Keratinocyte (primary cell): ENCODE measurements at regions not wholly inside any gene's neighbourhood (a gene's known extent, or its start where the extent isn't known, plus 50 kb on each side); places are given as distances from the start of the nearest gene placed in this dataset.
"Not testable (repeated sequence)": the region's sequence is repeated elsewhere in the genome, so short reads cannot be mapped to it uniquely, and the experiment has no call there.

Experiments
- DNase-seq: peaks from one replicate; pipeline ENCODE4 v3.0.0-alpha.2; 2011; ENCODE audit warnings: low read depth, missing footprints, low spot score
- FAIRE-seq: peaks from 2 replicates; lab custom pipeline; 2011; peaks lifted over from hg19 to GRCh38; lab: Jason Lieb, UNC
- H2AFZ ChIP-seq: 2 replicates; pipeline ENCODE4 v1.6.0; 2012; ENCODE audit warnings: low read length, control low read depth, inconsistent platforms; ENCODE audit not compliant: control insufficient read depth
- H3K27ac ChIP-seq: 2 replicates; pipeline ENCODE4 v1.5.1; 2011; ENCODE audit warnings: low read length; ENCODE audit not compliant: control insufficient read depth, insufficient read depth
- H3K27me3 ChIP-seq: 3 replicates; pipeline ENCODE4 v1.6.0; 2011; ENCODE audit warnings: low read length; ENCODE audit not compliant: control insufficient read depth, insufficient read depth; ENCODE audit errors: extremely low read depth
- H3K36me3 ChIP-seq, 2 experiments: 2 replicates in 1 of 2; 3 replicates in 1 of 2; pipeline ENCODE4 v1.5.1; 2011; ENCODE audit warnings: low read length in 2 of 2, mild to moderate bottlenecking in 1 of 2; ENCODE audit not compliant: control insufficient read depth in 2 of 2, insufficient read depth in 2 of 2; ENCODE audit errors: extremely low read depth in 1 of 2
- H3K4me1 ChIP-seq: 3 replicates; pipeline ENCODE4 v1.5.1; 2011; ENCODE audit warnings: low read length; ENCODE audit not compliant: control insufficient read depth, insufficient read depth; ENCODE audit errors: extremely low read depth
- H3K4me2 ChIP-seq: 3 replicates; pipeline ENCODE4 v1.6.0; 2011; ENCODE audit warnings: low read depth, low read length; ENCODE audit not compliant: control insufficient read depth, insufficient read depth; ENCODE audit errors: extremely low read depth
- H3K4me3 ChIP-seq, 3 experiments: fragments of 200-600 bp in 1 of 3; sonication (generic) in 1 of 3; 2 replicates in 2 of 3; 3 replicates in 1 of 3; pipeline ENCODE4 v1.5.1; 2011 to 2016; ENCODE audit warnings: low read length in 3 of 3, mild to moderate bottlenecking in 3 of 3, control low read depth in 2 of 3, inconsistent platforms in 1 of 3, low read depth in 1 of 3, mixed read lengths in 1 of 3, mixed run types in 1 of 3, moderate library complexity in 1 of 3; ENCODE audit not compliant: control insufficient read depth in 2 of 3, insufficient read depth in 2 of 3; ENCODE audit errors: extremely low read depth in 1 of 3
- H3K79me2 ChIP-seq: 2 replicates; pipeline ENCODE4 v1.6.0; 2012; ENCODE audit warnings: low read length; ENCODE audit not compliant: control insufficient read depth, insufficient read depth
- H3K9ac ChIP-seq: 3 replicates; pipeline ENCODE4 v1.6.0; 2011; ENCODE audit warnings: low read length; ENCODE audit not compliant: control insufficient read depth, insufficient read depth; ENCODE audit errors: extremely low read depth
- H3K9me1 ChIP-seq: 3 replicates; pipeline ENCODE4 v1.6.0; 2011; ENCODE audit warnings: low read length; ENCODE audit not compliant: control insufficient read depth, insufficient read depth; ENCODE audit errors: extremely low read depth
- H3K9me3 ChIP-seq: 2 replicates; pipeline ENCODE4 v1.5.1; 2012; ENCODE audit warnings: low read depth, low read length; ENCODE audit not compliant: control insufficient read depth
- H4K20me1 ChIP-seq: 3 replicates; pipeline ENCODE4 v1.6.0; 2011; ENCODE audit warnings: low read length; ENCODE audit not compliant: control insufficient read depth, insufficient read depth; ENCODE audit errors: extremely low read depth
- EZH2 ChIP-seq: IDR thresholded peaks from one replicate; pipeline ENCODE4 v1.6.1; 2012; ENCODE audit warnings: inconsistent platforms, mild to moderate bottlenecking, low read length, moderate library complexity
- dilution Hi-C: fragments of 300-500 bp; cut with MboI; formaldehyde crosslinking; loops from one replicate; pipeline ENCODE4 v1.7.0; 2020; ENCODE audit warnings: low sequenced_read_pairs; ENCODE audit not compliant: extremely low pct_ligation_motif_present
- TF ChIP-seq, protein P1 (sequence below), 3 experiments: IDR thresholded peaks in 1 of 3; conservative IDR thresholded peaks in 1 of 3; optimal IDR thresholded peaks in 1 of 3; 2 replicates in 2 of 3; 3 replicates in 1 of 3; pipeline versions ENCODE3 to v1.5.1; 2011; ENCODE audit warnings: low read length in 3 of 3, mild to moderate bottlenecking in 3 of 3, moderate library complexity in 2 of 3, control low read depth in 1 of 3, inconsistent platforms in 1 of 3; ENCODE audit not compliant: insufficient read depth in 2 of 3; ENCODE audit errors: extremely low read depth in 1 of 3

DNA sequence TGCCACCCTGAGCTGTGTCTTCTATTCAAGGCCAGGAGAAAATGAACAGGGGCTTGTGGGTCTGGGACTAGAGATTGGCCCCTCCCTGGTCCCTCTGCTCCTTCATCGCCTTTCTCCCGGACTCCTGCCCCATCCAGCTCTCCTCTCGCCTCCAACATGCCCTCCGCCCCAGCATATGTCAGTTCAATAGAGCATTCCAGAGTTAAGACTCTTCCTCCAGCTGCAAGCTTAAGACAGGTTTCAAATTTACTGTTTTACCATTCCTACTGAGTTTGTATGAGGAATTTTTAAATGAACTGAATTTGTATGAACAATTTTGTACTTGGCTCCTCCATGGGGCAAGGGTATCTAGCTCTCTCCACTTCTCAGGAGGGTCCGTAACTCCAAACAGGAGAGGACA is 195.6 kb downstream of the TBC1D2B start:
- H2AFZ ChIP-seq, result no peak overlapping the region
- H3K36me3 ChIP-seq, result no peaks in the 10 kb centered on the region
- no peak overlapping the region for H3K9ac ChIP-seq
- H3K9me3 ChIP-seq, result no peaks in the 10 kb centered on the region
- H3K79me2 ChIP-seq, result no peaks in the 10 kb centered on the region
- H3K4me2 ChIP-seq, result no peak overlapping the region
- dilution Hi-C loops, result no loop called here
- no peak overlapping the region for H3K27ac ChIP-seq
- H3K9me1 ChIP-seq, result no peaks in the 10 kb centered on the region
- FAIRE-seq (no peak), DNase-seq (no peak)
- no peaks in the 10 kb centered on the region for H3K4me1 ChIP-seq
- TF ChIP-seq, protein P1, sequence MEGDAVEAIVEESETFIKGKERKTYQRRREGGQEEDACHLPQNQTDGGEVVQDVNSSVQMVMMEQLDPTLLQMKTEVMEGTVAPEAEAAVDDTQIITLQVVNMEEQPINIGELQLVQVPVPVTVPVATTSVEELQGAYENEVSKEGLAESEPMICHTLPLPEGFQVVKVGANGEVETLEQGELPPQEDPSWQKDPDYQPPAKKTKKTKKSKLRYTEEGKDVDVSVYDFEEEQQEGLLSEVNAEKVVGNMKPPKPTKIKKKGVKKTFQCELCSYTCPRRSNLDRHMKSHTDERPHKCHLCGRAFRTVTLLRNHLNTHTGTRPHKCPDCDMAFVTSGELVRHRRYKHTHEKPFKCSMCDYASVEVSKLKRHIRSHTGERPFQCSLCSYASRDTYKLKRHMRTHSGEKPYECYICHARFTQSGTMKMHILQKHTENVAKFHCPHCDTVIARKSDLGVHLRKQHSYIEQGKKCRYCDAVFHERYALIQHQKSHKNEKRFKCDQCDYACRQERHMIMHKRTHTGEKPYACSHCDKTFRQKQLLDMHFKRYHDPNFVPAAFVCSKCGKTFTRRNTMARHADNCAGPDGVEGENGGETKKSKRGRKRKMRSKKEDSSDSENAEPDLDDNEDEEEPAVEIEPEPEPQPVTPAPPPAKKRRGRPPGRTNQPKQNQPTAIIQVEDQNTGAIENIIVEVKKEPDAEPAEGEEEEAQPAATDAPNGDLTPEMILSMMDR (optimal IDR thresholded peaks at IDR 0.05 in 1 of 3, IDR thresholded peaks at IDR 0.05 in 1 of 3, conservative IDR thresholded peaks at IDR 0.05 in 1 of 3; ENCODE audit: extremely low read depth in 1 of 3, insufficient read depth in 2 of 3, low read length in 3 of 3), result no peak
- no peak for TF ChIP-seq EZH2
- H4K20me1 ChIP-seq, result no peaks in the 10 kb centered on the region
- no peaks in the 10 kb centered on the region for H3K27me3 ChIP-seq
- no peak overlapping the region for H3K4me3 ChIP-seq

DNA sequence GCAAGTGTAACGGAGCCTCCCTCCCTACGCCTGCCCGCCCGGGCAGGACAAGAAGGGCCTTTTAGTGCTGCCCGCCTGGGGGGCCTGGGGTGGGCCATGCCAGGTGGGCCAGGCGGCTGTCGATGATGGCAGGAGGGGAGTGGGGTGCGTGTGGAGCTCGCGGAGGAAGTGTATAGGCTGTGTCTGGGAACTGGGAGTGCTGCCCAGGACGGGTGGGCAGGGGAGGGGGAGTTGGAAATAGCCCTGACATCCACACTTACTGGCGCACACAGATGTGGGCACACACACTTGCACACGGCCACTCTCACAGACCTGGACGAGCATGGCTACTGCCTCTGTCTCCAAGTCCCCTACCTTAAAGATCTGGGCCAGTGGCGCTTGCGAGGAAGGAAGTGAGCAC is 196.0 kb downstream of the TBC1D2B start:
- dilution Hi-C loops, H3K79me2 ChIP-seq, H3K4me2 ChIP-seq, FAIRE-seq, H4K20me1 ChIP-seq, H2AFZ ChIP-seq, H3K9me1 ChIP-seq, H3K36me3 ChIP-seq, H3K9me3 ChIP-seq, H3K4me3 ChIP-seq, H3K4me1 ChIP-seq, H3K9ac ChIP-seq, DNase-seq, H3K27me3 ChIP-seq, H3K27ac ChIP-seq: not testable (repeated sequence)

DNA sequence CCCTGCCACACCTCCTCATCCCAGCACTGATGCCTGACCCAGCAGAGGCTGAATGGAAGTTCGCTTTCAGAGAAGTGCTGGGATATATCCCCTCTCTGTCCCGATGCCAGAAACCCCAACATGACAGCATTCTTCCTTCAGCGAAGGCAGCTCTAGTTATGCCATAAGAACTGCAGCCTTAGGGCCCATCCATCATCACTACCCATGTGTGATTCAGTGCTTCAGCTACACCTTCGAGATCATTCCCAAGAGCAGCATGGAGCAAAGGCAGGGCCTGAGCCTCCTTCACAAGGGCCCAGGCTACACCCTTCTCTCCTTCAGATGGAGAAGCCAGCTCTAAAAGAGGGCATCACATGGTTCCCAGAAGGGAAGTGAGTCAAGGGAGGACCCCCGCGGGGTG is 198.0 kb downstream of the TBC1D2B start:
- DNase-seq, H3K4me3 ChIP-seq, dilution Hi-C loops, H3K9me3 ChIP-seq, H3K4me1 ChIP-seq, H3K4me2 ChIP-seq, H3K9me1 ChIP-seq, H4K20me1 ChIP-seq, H3K27me3 ChIP-seq, H2AFZ ChIP-seq, H3K27ac ChIP-seq, FAIRE-seq, H3K9ac ChIP-seq, H3K36me3 ChIP-seq, H3K79me2 ChIP-seq: not testable (repeated sequence)
